ENCODE measurements at regions not wholly inside any gene's neighbourhood (a gene's known extent, or its start where the extent isn't known, plus 50 kb on each side); places are given as distances from the start of the nearest gene placed in this dataset.

DNA sequence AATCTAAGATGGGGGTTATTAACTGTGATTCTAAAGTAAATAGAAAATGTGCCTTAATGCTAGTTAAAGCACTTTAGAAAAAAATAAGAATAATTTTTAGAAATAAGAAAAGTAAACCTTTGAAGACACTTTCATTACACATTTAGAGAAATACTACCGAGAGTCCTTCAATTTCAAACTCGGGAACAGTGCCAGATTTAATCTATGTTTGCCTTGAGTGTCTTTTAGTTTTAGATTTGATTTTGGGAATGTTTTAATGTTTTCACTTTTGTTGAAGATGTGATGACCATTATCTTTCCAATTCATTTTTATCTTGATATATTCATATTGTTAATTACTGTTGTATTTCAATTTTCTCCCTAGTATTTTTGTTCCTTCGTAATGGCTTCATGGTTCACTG, 592.7 kb upstream of the MGMT start:
- DNase-seq (ENCODE audit: low read depth in 2 of 2) = no peak

GRCh38 chr10:128875030-128875744, 591.9 kb upstream of the MGMT start:
- no peak for DNase-seq (ENCODE audit: low read depth in 2 of 2)

GRCh38 chr10:128875956-128876736, 590.9 kb upstream of the MGMT start:
- no peak for DNase-seq (ENCODE audit: low read depth in 2 of 2)

DNA sequence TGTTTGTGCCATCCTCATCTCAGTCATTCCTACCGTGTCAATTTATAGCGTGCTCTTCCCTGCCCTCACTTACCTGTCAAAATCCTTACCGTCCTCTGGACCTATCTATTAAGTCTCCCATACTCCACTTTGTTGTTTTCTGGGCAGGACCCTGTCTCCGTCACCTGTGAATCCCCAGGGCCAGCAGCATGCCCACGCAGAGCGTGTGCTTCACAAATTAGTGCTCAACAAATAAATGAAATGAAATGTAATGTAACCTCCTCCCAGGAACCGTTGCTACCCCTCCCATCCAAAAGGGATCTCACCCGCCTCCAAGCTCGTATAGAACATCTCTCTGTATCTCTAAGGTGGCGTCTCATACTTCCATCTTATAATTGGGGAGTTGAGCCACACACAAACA, 589.9 kb upstream of the MGMT start:
- no peak for DNase-seq (ENCODE audit: low read depth in 2 of 2)

DNA sequence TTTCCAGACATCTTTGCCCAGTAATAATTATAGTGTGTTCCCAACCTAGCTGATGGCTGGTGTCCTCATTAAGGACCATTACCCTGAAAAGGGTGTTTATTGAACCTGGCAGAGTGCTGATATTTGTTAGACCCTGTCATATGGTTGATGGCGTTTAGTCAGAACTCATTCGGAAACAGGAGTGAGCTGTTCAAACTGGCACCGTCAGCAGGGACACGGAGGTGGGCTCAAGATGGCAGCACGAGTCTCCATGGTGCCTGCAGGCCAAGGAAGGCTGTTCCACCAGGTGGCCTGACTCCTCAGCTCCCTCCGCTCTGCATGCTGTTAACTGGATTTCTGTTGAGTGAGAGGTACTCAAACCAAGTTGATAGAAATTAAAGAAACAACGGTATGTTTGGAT, 589.1 kb upstream of the MGMT start:
- DNase-seq (ENCODE audit: low read depth in 2 of 2) = no peak

GRCh38 chr10:128879030-128879429, 588.0 kb upstream of the MGMT start:
- DNase-seq (ENCODE audit: low read depth in 2 of 2) = no peak

DNA sequence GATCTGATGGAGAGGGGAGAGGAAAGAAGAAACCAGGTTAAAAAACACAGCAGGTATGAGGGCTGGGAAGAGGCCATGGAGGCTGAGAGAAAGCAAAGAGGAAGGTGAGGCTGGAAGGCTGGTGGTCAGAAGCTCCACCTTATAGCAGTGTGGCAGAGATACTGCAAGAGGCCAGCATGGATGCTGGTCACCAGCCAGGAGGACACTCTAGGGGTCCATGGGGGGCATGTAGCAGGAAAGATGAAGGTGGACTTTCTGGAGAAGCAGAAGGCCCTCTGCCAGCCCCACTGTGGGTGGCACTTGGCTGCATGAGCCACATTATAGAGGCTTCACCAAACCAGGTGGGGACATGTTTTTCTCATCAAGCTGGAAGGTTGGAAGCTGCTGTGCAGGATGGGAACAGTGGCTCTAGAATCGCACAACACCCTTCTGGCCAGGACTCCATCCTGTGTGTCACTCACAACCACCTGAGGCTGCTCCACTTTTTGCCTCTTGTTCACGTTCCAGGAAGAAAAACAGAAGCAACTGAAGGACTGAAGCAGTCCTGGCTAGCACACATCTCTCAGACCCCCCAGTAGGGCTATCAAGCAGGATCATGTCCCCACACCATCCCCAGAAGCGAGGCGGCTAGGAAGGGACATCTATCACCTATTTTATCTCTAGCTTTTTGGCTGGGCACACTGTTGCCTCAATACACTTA, 587.5 kb upstream of the MGMT start:
- DNase-seq (ENCODE audit: low read depth in 2 of 2) = no peak

DNA sequence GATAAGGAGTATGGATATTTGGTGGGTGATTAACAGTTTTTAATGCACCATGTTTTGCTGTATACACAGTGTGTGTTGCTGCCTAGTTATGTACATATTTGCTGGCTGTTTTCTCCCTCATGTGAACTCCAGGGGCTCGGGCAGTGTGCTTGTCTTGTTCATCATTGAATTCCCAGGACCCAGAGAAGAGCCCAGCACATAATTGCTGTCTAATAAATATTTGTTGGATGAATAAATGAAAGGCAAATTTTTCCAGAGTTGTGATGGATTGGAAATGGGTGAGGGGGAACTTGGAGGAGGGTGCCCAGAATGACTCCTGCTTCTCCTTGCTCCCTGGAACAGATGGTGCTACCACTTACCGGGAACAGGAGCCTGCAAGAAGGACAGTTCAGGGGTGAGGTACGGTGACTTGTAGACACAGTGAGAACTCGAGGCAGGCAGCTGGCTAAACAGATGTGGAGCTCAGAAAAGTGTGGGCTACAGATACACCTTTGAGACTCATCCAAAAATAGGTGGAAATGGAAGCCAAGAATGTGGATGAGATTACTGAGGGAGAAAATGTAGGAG, 586.8 kb upstream of the MGMT start:
- DNase-seq (ENCODE audit: low read depth in 2 of 2) = no peak

DNA sequence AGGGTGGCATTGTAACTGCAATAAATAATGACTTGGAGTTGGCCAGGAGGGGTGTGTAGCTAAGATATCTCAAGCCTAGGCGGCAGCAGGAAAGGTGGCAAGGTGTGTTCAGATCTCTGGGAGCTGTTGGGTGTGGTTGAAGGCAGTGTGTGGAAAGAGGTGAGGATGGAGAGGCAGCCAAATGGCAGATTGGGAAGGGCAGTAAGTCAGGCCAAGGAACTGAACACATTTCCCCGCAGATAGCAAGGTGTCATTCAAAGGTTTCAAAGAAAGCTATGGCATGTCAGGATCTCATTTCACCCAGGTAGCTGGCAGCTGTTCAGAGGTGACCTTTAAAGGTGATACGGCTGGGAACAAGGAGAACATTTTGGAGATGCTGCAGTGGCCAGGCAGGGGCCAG, 586.0 kb upstream of the MGMT start:
- no peak for DNase-seq (ENCODE audit: low read depth in 2 of 2)

DNA sequence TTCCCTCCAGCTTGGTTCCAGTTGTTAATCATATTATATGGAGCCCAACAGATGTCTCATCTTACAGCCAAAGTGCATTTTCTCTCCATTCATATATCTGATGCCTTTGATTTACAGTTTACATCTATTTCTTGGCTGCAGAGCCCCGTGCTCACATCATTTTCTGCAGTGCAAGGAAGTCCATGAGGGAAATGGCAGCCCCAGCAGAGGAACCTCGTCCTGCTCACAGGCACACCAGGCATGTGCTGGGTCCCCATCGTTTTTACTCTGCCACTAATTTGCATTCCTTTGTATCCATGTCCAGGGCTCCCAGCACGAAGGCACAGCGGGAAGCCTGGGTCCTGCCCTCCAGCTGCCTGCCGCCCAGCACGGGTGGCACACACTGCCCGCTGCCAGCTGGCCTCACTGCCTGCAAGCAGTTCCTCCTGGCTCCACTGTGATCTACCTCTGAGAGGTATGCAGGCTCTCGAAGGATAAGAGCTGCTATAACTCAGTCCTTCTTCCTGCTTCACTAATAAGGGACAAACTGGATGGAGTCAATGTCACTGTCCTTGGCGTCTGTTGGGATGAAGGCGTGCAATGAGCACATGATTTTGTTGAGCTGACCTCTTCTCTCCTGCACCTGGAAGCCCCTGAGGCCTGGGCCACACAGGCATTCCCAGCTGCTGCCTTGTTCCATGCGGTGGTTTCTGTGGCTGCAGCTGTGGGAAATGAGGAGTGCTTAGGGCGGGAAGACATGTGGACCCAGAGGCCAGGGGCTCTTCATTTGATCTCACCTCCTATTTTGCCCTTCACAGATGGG, 583.6 kb upstream of the MGMT start:
- no peak for DNase-seq (ENCODE audit: low read depth in 2 of 2)

DNA sequence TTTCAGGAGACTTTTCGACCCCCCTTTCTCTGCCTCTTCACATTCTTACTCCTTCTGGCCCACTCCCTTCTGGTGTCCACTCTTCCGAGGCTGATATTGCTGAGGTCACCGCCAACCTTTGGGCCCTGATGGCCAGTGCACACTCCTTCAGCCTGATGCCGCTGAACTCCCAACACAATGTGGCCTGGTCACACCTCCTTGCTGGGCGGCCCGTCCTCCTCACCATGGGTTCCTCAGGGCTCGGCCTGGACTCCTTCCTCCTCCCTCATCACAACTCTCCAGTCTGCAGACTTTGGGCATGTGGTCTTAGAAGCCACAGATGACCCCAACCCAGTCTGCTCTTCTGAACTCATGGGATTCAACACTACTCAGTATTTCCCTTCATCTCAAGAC, 583.0 kb upstream of the MGMT start:
- DNase-seq (ENCODE audit: low read depth in 2 of 2) = no peak

DNA sequence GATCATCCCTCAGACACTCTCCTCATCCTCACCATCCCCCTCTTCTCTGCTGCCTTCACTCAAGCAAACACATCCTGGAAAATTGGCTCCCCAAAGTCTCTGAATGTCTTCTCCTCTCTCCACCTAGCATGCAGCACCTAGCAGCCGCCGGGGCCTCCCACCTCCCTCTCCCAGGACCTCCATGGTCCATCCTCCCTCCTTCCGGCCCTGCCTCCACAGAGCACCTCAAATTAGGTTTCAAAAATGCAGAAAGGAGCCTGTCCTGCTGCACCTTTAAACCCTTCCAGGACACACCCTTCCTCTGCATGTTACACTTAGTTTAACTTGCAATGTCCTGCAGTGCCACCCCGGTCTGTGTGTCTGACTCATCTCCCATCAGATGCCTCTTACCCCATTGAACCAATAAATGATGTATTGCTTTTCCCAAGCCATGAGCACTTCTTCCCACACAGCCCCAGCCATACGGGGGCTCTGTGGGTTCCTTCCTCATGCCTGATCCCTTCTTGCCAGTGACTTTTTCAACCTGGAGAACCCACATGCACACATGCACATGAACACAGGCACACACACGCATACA, 582.5 kb upstream of the MGMT start:
- no peak for DNase-seq (ENCODE audit: low read depth in 2 of 2)

DNA sequence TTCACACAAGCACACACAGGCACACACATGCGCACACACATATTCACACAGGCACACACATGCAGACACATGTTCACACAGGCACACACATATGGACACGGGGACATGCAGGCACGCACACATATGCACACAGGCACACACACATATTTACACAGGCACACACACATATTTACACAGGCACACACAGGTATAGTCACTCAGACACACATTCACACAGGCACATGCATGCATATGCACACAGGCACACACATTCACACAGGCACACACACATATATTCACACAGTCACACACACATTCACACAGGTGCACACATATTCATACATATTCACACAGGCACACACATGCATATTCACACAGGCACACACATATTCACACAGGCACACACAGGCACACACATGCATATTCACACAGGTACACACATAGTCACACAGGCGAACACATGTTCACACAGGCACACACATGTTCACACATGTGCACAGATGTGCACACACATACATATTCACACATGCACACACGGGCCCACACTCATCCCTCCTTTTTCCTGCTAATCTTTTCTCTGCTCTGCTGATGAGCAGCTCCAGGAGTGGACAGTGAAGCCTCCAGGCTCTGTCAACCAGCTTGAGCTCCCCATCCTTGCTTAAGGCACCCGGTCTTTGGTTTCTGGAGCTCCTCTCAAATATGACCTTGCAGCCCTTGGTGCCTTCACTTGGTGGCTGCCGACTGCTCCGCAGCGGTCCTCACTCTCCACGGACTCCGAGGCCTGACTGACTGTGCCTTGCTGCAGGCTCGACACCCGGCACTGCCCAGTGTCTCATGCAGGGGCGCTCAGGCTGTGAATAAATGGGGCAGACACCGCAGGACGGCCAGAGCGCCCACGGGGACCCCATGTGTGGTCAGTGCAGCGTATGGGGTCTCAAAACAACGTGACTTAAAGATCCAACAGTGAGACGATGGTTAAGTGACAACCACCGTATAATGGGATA, 581.2 kb upstream of the MGMT start:
- DNase-seq (ENCODE audit: low read depth in 2 of 2) = no peak

DNA sequence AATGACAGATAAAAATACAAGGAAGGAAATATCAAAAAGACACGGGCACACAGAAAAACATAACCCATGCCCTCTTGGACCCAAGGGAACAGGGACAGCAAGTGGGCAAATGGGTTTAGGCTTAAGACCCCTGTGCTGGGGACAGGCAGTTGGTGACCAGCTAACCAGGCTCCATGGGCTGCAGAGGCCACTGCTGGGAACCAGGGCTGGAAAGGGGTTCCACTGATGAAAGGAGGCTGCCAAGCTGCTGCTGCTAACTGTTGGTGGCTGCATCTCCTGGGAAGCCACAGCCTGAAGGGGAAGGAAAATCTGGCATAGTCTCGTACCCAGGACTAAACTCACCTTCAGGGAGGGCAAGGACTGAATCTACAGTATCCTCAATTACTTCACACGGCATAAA, 579.2 kb upstream of the MGMT start:
- no peak for DNase-seq (ENCODE audit: low read depth in 2 of 2)

DNA sequence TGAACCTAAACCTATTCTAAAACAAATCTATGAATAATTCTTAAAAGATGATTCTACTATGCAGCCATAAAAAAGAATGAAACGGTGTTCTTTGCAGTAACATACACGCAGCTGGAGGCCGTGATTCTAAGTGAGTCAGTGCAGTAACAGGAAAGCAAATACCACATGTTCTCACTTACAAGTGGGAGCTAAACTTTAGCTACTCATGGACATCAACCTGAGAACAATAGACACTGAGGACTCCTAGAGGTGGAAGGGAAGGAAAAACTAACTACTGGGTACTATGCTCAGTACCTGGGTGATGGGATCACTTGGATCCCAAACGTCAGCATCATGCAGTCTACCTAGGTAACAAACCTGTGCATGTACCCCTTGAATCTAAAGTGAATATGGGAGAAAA, 575.0 kb upstream of the MGMT start:
- no peak for DNase-seq (ENCODE audit: low read depth in 2 of 2)

DNA sequence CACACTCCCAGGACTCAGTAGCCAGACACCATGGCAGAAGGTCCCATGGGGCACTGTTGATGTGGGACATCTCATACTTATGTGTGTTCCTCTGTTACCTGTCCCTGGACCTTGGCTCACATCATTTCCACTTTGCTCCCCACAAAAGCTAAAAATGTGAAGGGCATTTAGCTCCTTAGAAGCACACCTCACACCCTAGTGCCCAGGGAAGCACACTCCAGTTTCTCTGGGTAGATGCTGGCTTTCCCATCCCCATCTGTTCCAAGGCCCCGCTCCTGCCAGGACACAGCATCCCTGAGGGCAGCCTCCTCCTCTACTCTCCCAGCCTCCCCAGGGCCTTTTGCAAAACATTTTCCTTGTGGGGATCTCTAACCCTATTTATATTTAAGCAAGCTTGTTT, 572.4 kb upstream of the MGMT start:
- DNase-seq (ENCODE audit: low read depth in 2 of 2) = no peak

GRCh38 chr10:128895473-128895872, 571.6 kb upstream of the MGMT start:
- DNase-seq (ENCODE audit: low read depth in 2 of 2) = no peak

- DNase-seq (ENCODE audit: low read depth in 2 of 2) = no peak
Measured at GRCh38 chr10:128896116-128896795, 570.8 kb upstream of the MGMT start.

DNA sequence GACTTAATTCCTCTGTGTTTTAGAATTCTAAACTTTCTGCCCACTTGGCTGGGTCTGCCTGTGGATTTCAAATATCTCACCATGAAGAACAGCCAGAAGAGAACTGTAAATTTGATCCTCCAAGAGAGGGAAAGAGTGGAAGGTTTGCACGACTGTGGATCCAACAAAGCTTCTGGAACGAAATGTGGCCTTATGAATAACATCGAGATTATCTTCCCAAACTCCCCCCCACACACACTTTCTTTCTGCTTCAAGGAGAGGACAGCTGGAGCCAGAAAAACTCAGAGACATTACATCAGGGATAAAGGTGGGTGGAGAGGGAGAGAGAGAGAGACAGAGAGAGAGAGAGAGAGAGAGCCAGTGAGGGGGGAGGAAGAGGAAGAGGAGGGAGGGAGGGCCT, 570.1 kb upstream of the MGMT start:
- DNase-seq (ENCODE audit: low read depth in 2 of 2) = no peak
